ENCODE measurements at regions not wholly inside any gene's neighbourhood (a gene's known extent, or its start where the extent isn't known, plus 50 kb on each side); places are given as distances from the start of the nearest gene placed in this dataset.

- Histone ChIP-seq H3K9ac (ENCODE audit: low read length in 3 of 3) (no peak overlapping the region), H3K4me3 (ENCODE audit: low read length in 3 of 3) (no peak overlapping the region), H3K27ac (ENCODE audit: low read depth in 2 of 2, low read length in 2 of 2) (no peak overlapping the region), H3K4me1 (ENCODE audit: control insufficient read depth in 2 of 3, insufficient read depth in 2 of 3, low read depth in 1 of 3, low read length in 3 of 3) (no peaks in the 10 kb centered on the region), H3K9me3 (ENCODE audit: control insufficient read depth in 2 of 3, insufficient read depth in 1 of 3, low read length in 3 of 3) (peaks cover 0 to 2% (median 0%) of the 10 kb centered on the region in 3 donors), H3K27me3 (ENCODE audit: control insufficient read depth, insufficient read depth, low read length) (no peaks in the 10 kb centered on the region), H3K36me3 (ENCODE audit: control insufficient read depth in 2 of 3, insufficient read depth in 3 of 3, low read length in 3 of 3) (no peaks in the 10 kb centered on the region)
- no peak for DNase-seq
- TF ChIP-seq CTCF (IDR thresholded peaks at IDR 0.05; ENCODE audit: borderline replicate concordance, extremely low read depth, insufficient read depth) = no peak
- FAIRE-seq = no peak
- intact Hi-C loops (cut with DNase I) = no loop called here
Measured at GRCh38 chr18:66159451-66159850, 408.6 kb downstream of the CDH7 start.

- no peak for TF ChIP-seq CTCF (IDR thresholded peaks at IDR 0.05; ENCODE audit: borderline replicate concordance, extremely low read depth, insufficient read depth)
- no peak overlapping the region for H3K27ac ChIP-seq (ENCODE audit: low read depth in 2 of 2, low read length in 2 of 2)
- H3K4me3 ChIP-seq (ENCODE audit: low read length in 3 of 3) = no peak overlapping the region
- no peaks in the 10 kb centered on the region for H3K27me3 ChIP-seq (ENCODE audit: control insufficient read depth, insufficient read depth, low read length)
- H3K9me3 ChIP-seq (ENCODE audit: control insufficient read depth in 2 of 3, insufficient read depth in 1 of 3, low read length in 3 of 3) = peaks cover 0 to 2% (median 0%) of the 10 kb centered on the region in 3 donors
- H3K36me3 ChIP-seq (ENCODE audit: control insufficient read depth in 2 of 3, insufficient read depth in 3 of 3, low read length in 3 of 3) = no peaks in the 10 kb centered on the region
- H3K4me1 ChIP-seq (ENCODE audit: control insufficient read depth in 2 of 3, insufficient read depth in 2 of 3, low read depth in 1 of 3, low read length in 3 of 3) = no peaks in the 10 kb centered on the region
- intact Hi-C loops (cut with DNase I) = no loop called here
- no peak overlapping the region for H3K9ac ChIP-seq (ENCODE audit: low read length in 3 of 3)
- FAIRE-seq (peak; percentile 79), DNase-seq (no peak)
Measured at GRCh38 chr18:66156946-66157687, 406.3 kb downstream of the CDH7 start.

GRCh38 chr18:66150650-66151049, 399.8 kb downstream of the CDH7 start:
- no peaks in the 10 kb centered on the region for H3K9me3 ChIP-seq (ENCODE audit: control insufficient read depth in 2 of 3, insufficient read depth in 1 of 3, low read length in 3 of 3)
- intact Hi-C loops (cut with DNase I) = no loop called here
- H3K4me1 ChIP-seq (ENCODE audit: control insufficient read depth in 2 of 3, insufficient read depth in 2 of 3, low read depth in 1 of 3, low read length in 3 of 3) = no peaks in the 10 kb centered on the region
- DNase-seq (no peak), FAIRE-seq (no peak)
- no peak for TF ChIP-seq CTCF (IDR thresholded peaks at IDR 0.05; ENCODE audit: borderline replicate concordance, extremely low read depth, insufficient read depth)
- no peaks in the 10 kb centered on the region for H3K27me3 ChIP-seq (ENCODE audit: control insufficient read depth, insufficient read depth, low read length)
- no peak overlapping the region for H3K27ac ChIP-seq (ENCODE audit: low read depth in 2 of 2, low read length in 2 of 2)
- no peak overlapping the region for H3K9ac ChIP-seq (ENCODE audit: low read length in 3 of 3)
- no peaks in the 10 kb centered on the region for H3K36me3 ChIP-seq (ENCODE audit: control insufficient read depth in 2 of 3, insufficient read depth in 3 of 3, low read length in 3 of 3)
- no peak overlapping the region for H3K4me3 ChIP-seq (ENCODE audit: low read length in 3 of 3)

- no peaks in the 10 kb centered on the region for H3K27me3 ChIP-seq (ENCODE audit: control insufficient read depth, insufficient read depth, low read length)
- no peak overlapping the region for H3K9ac ChIP-seq (ENCODE audit: low read length in 3 of 3)
- no peaks in the 10 kb centered on the region for H3K36me3 ChIP-seq (ENCODE audit: control insufficient read depth in 2 of 3, insufficient read depth in 3 of 3, low read length in 3 of 3)
- no peaks in the 10 kb centered on the region for H3K4me1 ChIP-seq (ENCODE audit: control insufficient read depth in 2 of 3, insufficient read depth in 2 of 3, low read depth in 1 of 3, low read length in 3 of 3)
- intact Hi-C loops (cut with DNase I) = no loop called here
- H3K4me3 ChIP-seq (ENCODE audit: low read length in 3 of 3) = no peak overlapping the region
- H3K9me3 ChIP-seq (ENCODE audit: control insufficient read depth in 2 of 3, insufficient read depth in 1 of 3, low read length in 3 of 3) = no peaks in the 10 kb centered on the region
- FAIRE-seq (no peak), DNase-seq (no peak)
- TF ChIP-seq CTCF (IDR thresholded peaks at IDR 0.05; ENCODE audit: borderline replicate concordance, extremely low read depth, insufficient read depth) = no peak
- H3K27ac ChIP-seq (ENCODE audit: low read depth in 2 of 2, low read length in 2 of 2) = no peak overlapping the region
Measured at GRCh38 chr18:66143029-66143428, 392.2 kb downstream of the CDH7 start.
